AG09309 (cell line): ENCODE measurements at regions not wholly inside any gene's neighbourhood (a gene's known extent, or its start where the extent isn't known, plus 50 kb on each side); places are given as distances from the start of the nearest gene placed in this dataset.

Experiments
- DNase-seq: peaks from one replicate; pipeline ENCODE4 v3.0.0-alpha.2; 2010; ENCODE audit warnings: low read depth
- H3K4me3 ChIP-seq: 2 replicates; pipeline ENCODE4 v1.5.1; 2011; ENCODE audit warnings: mild to moderate bottlenecking, low read depth, low read length, moderate library complexity; ENCODE audit not compliant: control insufficient read depth
- CTCF ChIP-seq: IDR thresholded peaks from 2 replicates; pipeline ENCODE4 v1.5.1; 2011; ENCODE audit warnings: mild to moderate bottlenecking, low read depth, low read length, inconsistent platforms; ENCODE audit not compliant: insufficient read depth, control insufficient read depth; ENCODE audit errors: missing control alignments

DNA sequence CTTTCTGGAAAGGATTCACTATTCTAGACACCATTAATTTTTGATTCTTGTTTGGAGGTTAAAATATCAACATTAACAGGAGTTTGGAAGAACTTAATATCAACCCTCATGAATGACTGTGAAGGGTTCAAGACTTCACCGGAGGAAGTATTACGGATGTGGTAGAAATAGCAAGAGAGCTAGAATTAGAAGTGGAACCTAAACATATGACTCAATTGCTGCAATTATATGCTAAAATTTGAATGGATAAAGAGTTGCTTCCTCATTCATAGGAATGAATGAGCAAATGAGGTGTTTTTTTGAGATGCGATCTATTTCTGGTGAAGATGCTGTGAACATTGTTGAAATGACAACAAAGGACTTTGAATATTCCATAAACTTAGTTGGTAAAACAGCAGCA is 77.9 kb upstream of the TNFSF4 start:
- TF ChIP-seq CTCF = no peak
- no peak overlapping the region for H3K4me3 ChIP-seq
- DNase-seq = no peak

- H3K4me3 ChIP-seq = no peak overlapping the region
- TF ChIP-seq CTCF = no peak
- no peak for DNase-seq
These were observed 80.7 kb upstream of the TNFSF4 start for GRCh38 chr1:173287785-173288184.

GRCh38 chr1:173293756-173294155 is 86.6 kb upstream of the TNFSF4 start:
- TF ChIP-seq CTCF = no peak
- no peak overlapping the region for H3K4me3 ChIP-seq
- DNase-seq = no peak

GRCh38 chr1:173294843-173295242 is 87.7 kb upstream of the TNFSF4 start:
- peak; percentile 14 for DNase-seq
- TF ChIP-seq CTCF = no peak
- H3K4me3 ChIP-seq = no peak overlapping the region

GRCh38 chr1:173295391-173295790 is 88.3 kb upstream of the TNFSF4 start:
- TF ChIP-seq CTCF = no peak
- peak; percentile 4 for DNase-seq
- no peak overlapping the region for H3K4me3 ChIP-seq

DNA sequence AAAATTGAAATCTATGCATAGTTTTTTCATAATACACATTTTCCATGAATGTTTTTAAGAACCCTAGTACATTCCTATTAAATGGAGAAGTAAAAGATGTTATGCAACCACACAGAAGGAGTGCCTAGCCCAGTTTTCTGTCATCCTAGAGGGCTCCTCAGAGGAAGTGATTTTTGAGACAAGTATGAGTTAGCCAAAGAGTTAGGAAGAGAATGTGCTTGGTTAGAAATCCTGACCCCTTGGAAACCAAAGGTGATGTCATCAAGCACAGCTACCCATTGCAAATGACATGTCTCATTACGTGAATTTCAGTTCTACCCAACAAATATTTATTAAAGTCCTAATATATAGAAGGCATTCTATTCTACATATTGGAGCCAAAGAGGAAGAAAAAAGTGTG is 88.9 kb upstream of the TNFSF4 start:
- TF ChIP-seq CTCF = no peak
- no peak overlapping the region for H3K4me3 ChIP-seq
- no peak for DNase-seq

- DNase-seq = no peak
- no peak overlapping the region for H3K4me3 ChIP-seq
- TF ChIP-seq CTCF = no peak
These were observed 90.8 kb upstream of the TNFSF4 start for GRCh38 chr1:173297798-173298391.
